Lung (tissue), 11 donors: ENCODE measurements at regions not wholly inside any gene's neighbourhood (a gene's known extent, or its start where the extent isn't known, plus 50 kb on each side); places are given as distances from the start of the nearest gene placed in this dataset.
A peak's percentile ranks its signal among the peaks of the same experiment; 100 is the strongest.

Experiments used
- ATAC-seq: fragments of 200-7000 bp; cut with Tn5 transposase; one replicate; pipeline ENCODE4 v1.9.1; 2020; ENCODE audit warnings: moderate number of reproducible peaks; ENCODE audit not compliant: insufficient read depth, low FRiP score
- DNase-seq, 3 donors: peaks; one replicate each; pipeline ENCODE4 v3.0.0-alpha.2; 2013 to 2017
- H3K27ac ChIP-seq, 2 donors: one replicate each; pipeline ENCODE4 v1.5.1; 2013; ENCODE audit warnings: mild to moderate bottlenecking in 2 of 2, moderate library complexity in 2 of 2, control low read depth in 1 of 2, inconsistent platforms in 1 of 2, low read depth in 1 of 2, low read length in 1 of 2
- H3K27me3 ChIP-seq, 3 donors: one replicate each; pipeline ENCODE4 v1.5.1; 2013; ENCODE audit warnings: low read length in 2 of 3; ENCODE audit not compliant: control insufficient read depth in 3 of 3, insufficient read depth in 3 of 3
- H3K36me3 ChIP-seq, 4 donors: one replicate each; pipeline ENCODE4 v1.5.1; 2013; ENCODE audit warnings: low read length in 4 of 4, mild to moderate bottlenecking in 1 of 4, moderate library complexity in 1 of 4; ENCODE audit not compliant: control insufficient read depth in 4 of 4, insufficient read depth in 4 of 4
- H3K4me1 ChIP-seq, 5 donors: one replicate each; pipeline ENCODE4 v1.5.1; 2013; ENCODE audit warnings: low read length in 5 of 5, mild to moderate bottlenecking in 2 of 5, moderate library complexity in 1 of 5; ENCODE audit not compliant: control insufficient read depth in 5 of 5, insufficient read depth in 5 of 5
- H3K4me3 ChIP-seq: one replicate; pipeline ENCODE4 v1.5.1; 2013; ENCODE audit warnings: mild to moderate bottlenecking, control low read depth, moderate library complexity
- H3K9ac ChIP-seq, 2 donors: one replicate each; pipeline ENCODE4 v1.5.1; 2013; ENCODE audit warnings: low read length in 2 of 2, control low read depth in 1 of 2; ENCODE audit not compliant: insufficient read depth in 1 of 2
- H3K9me3 ChIP-seq, 4 donors: one replicate each; pipeline ENCODE4 v1.5.1; 2013; ENCODE audit warnings: low read length in 3 of 4, mild to moderate bottlenecking in 1 of 4, moderate library complexity in 1 of 4; ENCODE audit not compliant: control insufficient read depth in 4 of 4, insufficient read depth in 3 of 4
- CTCF ChIP-seq: IDR thresholded peaks from 2 replicates; pipeline ENCODE4 v1.5.1; 2012; ENCODE audit warnings: mild to moderate bottlenecking; ENCODE audit errors: control extremely low read depth, extremely low read depth
- WGBS, 2 donors: extraction: QIAGEN DNeasy Blood & Tissue Kit; methylation state at CpG; one replicate each; pipeline ENCODE4 v1.1.7; 2013; 5-methylcytosine and 5-hydroxymethylcytosine counted together
- donor health status: control.
- donor health status: control.
- donor health status: Bipolar disorder and iron deficiency.
- donor health status: healthy.
- donor health status: DM: yes; HTN: yes; CAD: no.

GRCh38 chr3:69500604-69501003 lies 114.7 kb upstream of the FRMD4B start:
- ATAC-seq (peak; percentile 49), DNase-seq (no peak)
- WGBS, 2 donors, result 50 to 71% methylated on average over 5 of the region's 5 CpGs
- Histone ChIP-seq H3K27me3 (no peaks in the 10 kb centered on the region), H3K4me1 (peaks cover 0 to 31% (median 6%) of the 10 kb centered on the region in 5 donors), H3K4me3 (no peak overlapping the region), H3K27ac (peak overlapping the region in 1 of 2 donors; percentile 72), H3K9me3 (no peaks in the 10 kb centered on the region), H3K36me3 (peaks cover 0 to 2% (median 0%) of the 10 kb centered on the region in 4 donors), H3K9ac (no peak overlapping the region)
- no peak for TF ChIP-seq CTCF

- WGBS, 2 donors, result 63 to 80% methylated on average over 9 of the region's 9 CpGs
Observed at GRCh38 chr3:69499899-69500421, 114.1 kb upstream of the FRMD4B start.

GRCh38 chr3:69499422-69499821 lies 113.5 kb upstream of the FRMD4B start:
- H3K27ac ChIP-seq, result peak overlapping the region; percentile 1 to 25

More at GRCh38 chr3:69499899-69500421, 114.1 kb upstream of the FRMD4B start:
- peak; percentile 66 for ATAC-seq
- Histone ChIP-seq H3K27ac (peak overlapping the region in 1 of 2 donors; percentile 72), H3K9me3 (no peaks in the 10 kb centered on the region), H3K4me3 (no peak overlapping the region), H3K9ac (no peak overlapping the region), H3K4me1 (peaks cover 0 to 24% (median 6%) of the 10 kb centered on the region in 5 donors), H3K27me3 (no peaks in the 10 kb centered on the region), H3K36me3 (peaks cover 0 to 2% (median 0%) of the 10 kb centered on the region in 4 donors)
- DNase-seq, result peak in 2 of 3 donors; percentile 26 to 60
- TF ChIP-seq CTCF, result no peak

More at GRCh38 chr3:69499422-69499821, 113.5 kb upstream of the FRMD4B start:
- no peak overlapping the region for H3K9ac ChIP-seq
- TF ChIP-seq CTCF, result no peak
- H3K4me1 ChIP-seq, result peaks cover 0 to 23% (median 6%) of the 10 kb centered on the region in 5 donors
- DNase-seq (no peak), ATAC-seq (no peak)
- H3K4me3 ChIP-seq, result no peak overlapping the region
- H3K27me3 ChIP-seq, result no peaks in the 10 kb centered on the region
- 68 to 83% methylated on average over 3 of the region's 3 CpGs for WGBS, 2 donors
- H3K36me3 ChIP-seq, result peaks cover 0 to 2% (median 0%) of the 10 kb centered on the region in 4 donors
- H3K9me3 ChIP-seq, result no peaks in the 10 kb centered on the region
